BJ (cell line): ENCODE measurements at regions not wholly inside any gene's neighbourhood (a gene's known extent, or its start where the extent isn't known, plus 50 kb on each side); places are given as distances from the start of the nearest gene placed in this dataset.

Source experiments
- CTCF ChIA-PET: fragments of 350-600 bp; formaldehyde crosslinking; extraction: SDS; loops from one replicate; lab custom pipeline; 2021; ENCODE audit warnings: antibody characterized with exemption, inconsistent platforms; lab: Yijun Ruan, JAX
- POLR2A ChIA-PET: fragments of 300-600 bp; sonication (Branson Sonifier 250); formaldehyde crosslinking; extraction: SDS; loops from one replicate; lab custom pipeline; 2021; ENCODE audit warnings: antibody characterized with exemption; lab: Charles Lee
- DNase-seq: peaks from one replicate; pipeline ENCODE4 v3.0.0-alpha.2; 2011; ENCODE audit warnings: low read depth
- H3K27me3 ChIP-seq: 2 replicates; pipeline ENCODE4 v1.6.0; 2011; ENCODE audit warnings: low read length; ENCODE audit not compliant: control insufficient read depth, insufficient read depth
- H3K36me3 ChIP-seq: 2 replicates; pipeline ENCODE4 v1.5.1; 2011; ENCODE audit warnings: low read length; ENCODE audit not compliant: control insufficient read depth, insufficient read depth
- H3K4me3 ChIP-seq: 2 replicates; pipeline ENCODE4 v1.5.1; 2011; ENCODE audit warnings: low read depth, mild to moderate bottlenecking, control low read depth, low read length
- CTCF ChIP-seq: IDR thresholded peaks from 2 replicates; pipeline ENCODE4 v1.5.1; 2011; ENCODE audit warnings: low read depth, mild to moderate bottlenecking, control low read depth, inconsistent platforms, low read length, moderate library complexity; ENCODE audit not compliant: insufficient read depth

DNA sequence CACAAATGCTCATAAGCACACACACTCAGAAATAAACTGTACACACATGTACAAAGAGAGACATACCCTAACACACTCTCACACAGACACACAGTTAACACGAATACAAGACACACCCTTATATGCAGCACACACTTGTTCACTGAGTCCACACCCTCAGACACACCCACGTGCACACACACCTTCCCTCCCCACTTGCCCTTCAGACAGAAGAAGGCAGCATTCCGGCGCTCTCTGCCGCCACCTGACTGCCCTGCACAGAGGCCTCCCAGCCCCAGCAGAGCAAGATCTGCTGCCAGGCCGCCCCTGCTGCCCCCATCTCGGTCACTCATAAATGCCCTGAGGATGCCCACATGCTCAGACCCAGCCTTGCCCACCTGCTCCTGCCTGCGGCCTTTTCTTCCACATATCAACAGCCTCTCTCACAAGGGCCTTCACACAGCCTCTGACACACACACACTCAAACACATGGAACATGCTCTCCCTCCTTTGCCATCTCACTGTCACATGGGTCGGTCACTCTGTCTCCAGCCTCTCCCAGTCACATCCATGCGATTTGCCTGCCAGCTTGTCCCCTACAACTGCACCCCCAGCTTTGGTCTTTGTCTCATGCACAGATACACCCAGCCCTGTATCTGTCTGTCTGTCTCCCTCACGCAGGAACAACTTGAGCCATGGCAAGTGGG is 71.1 kb downstream of the EPHB3 start:
- CTCF ChIA-PET: interaction anchor here (1.1 to 1.3 kb wide), 2 partner anchors 91 to 160 kb away, joined by 3 read pairs; no protein-coding TSS in a partner anchor
- no peak for TF ChIP-seq CTCF

More for the DNA sequence above, 71.1 kb downstream of the EPHB3 start:
- Histone ChIP-seq H3K27me3 (no peaks in the 10 kb centered on the region), H3K4me3 (no peak overlapping the region), H3K36me3 (no peaks in the 10 kb centered on the region)
- POLR2A ChIA-PET: no interaction called here
- DNase-seq: no peak
